Transverse colon (tissue), 4 donors: ENCODE measurements at regions not wholly inside any gene's neighbourhood (a gene's known extent, or its start where the extent isn't known, plus 50 kb on each side); places are given as distances from the start of the nearest gene placed in this dataset.

Source experiments
- DNase-seq: peaks from one replicate; pipeline ENCODE4 v3.0.0-alpha.2; 2019
- H3K27ac ChIP-seq, 4 donors: fragments of 200-600 bp; sonication (generic); 2 replicates each; pipeline ENCODE4 v1.5.1; 2016 to 2018; ENCODE audit warnings: inconsistent platforms in 4 of 4
- H3K27me3 ChIP-seq: fragments of 200-600 bp; sonication (generic); 2 replicates; pipeline ENCODE4 v1.5.1; 2017; ENCODE audit warnings: inconsistent platforms
- H3K36me3 ChIP-seq, 4 donors: fragments of 200-600 bp; sonication (generic); 2 replicates each; pipeline ENCODE4 v1.5.1; 2017 to 2019; ENCODE audit warnings: inconsistent platforms in 4 of 4
- H3K4me1 ChIP-seq, 4 donors: fragments of 200-600 bp; sonication (generic); 2 replicates each; pipeline ENCODE4 v1.5.1; 2017 to 2020; ENCODE audit warnings: inconsistent platforms in 4 of 4
- H3K4me3 ChIP-seq, 4 donors: fragments of 200-600 bp; sonication (generic); 1 replicate in 1 of 4; 2 replicates in 3 of 4; pipeline versions ENCODE4 v1.5.1 to v1.6.1; 2017 to 2019; ENCODE audit warnings: inconsistent platforms in 4 of 4
- H3K9me3 ChIP-seq, 2 donors: fragments of 200-600 bp; sonication (generic); 2 replicates each; pipeline ENCODE4 v1.5.1; 2017 to 2019; ENCODE audit warnings: inconsistent platforms in 2 of 2
- CTCF ChIP-seq, 5 experiments: fragments of 200-600 bp in 3 of 5; fragments of 450-650 bp in 2 of 5; sonication (generic) in 3 of 5; IDR thresholded peaks; 1 replicate in 2 of 5; 2 replicates in 3 of 5; pipeline ENCODE4 v1.5.1; 2016 to 2017; ENCODE audit warnings: antibody characterized with exemption in 5 of 5, inconsistent platforms in 3 of 5, mild to moderate bottlenecking in 2 of 5, moderate library complexity in 1 of 5
- EP300 ChIP-seq: sonication (generic); formaldehyde crosslinking; IDR thresholded peaks from one replicate; pipeline ENCODE4 v1.6.1; 2017; ENCODE audit warnings: antibody characterized with exemption, low read depth
- POLR2A ChIP-seq: fragments of 450-650 bp; IDR thresholded peaks from one replicate; pipeline ENCODE4 v1.6.1; 2016; ENCODE audit warnings: antibody characterized with exemption, mild to moderate bottlenecking, moderate library complexity
- POLR2AphosphoS5 ChIP-seq, 3 donors: sonication (generic); formaldehyde crosslinking; IDR thresholded peaks; one replicate each; pipeline ENCODE4 v1.6.1; 2016; ENCODE audit warnings: antibody characterized with exemption in 3 of 3
- WGBS, 2 donors: methylation state at CpG; one replicate each; pipeline ENCODE4 v1.1.5; 2018; ENCODE audit warnings: low coverage in 1 of 2; 5-methylcytosine and 5-hydroxymethylcytosine counted together
- in situ Hi-C, 4 donors: fragments of 200-750 bp; cut with MboI; loops; one replicate each; pipeline versions ENCODE4 v1.15.0 to v1.15.1; 2017; ENCODE audit warnings: low sequenced_read_pairs in 3 of 4, low pct_ligation_motif_present in 1 of 4, low pct_unique_long_range_greater_than_20kb in 1 of 4
- intact Hi-C: fragments of 100-400 bp; cut with DNase I; formaldehyde crosslinking; loops from one replicate; pipeline ENCODE4 v1.15.1; 2023; ENCODE audit warnings: low total_unique reads

GRCh38 chr13:40215747-40216146 is 450.7 kb downstream of the FOXO1 start:
- peaks cover 0 to under 1% (median 0%) of the 10 kb centered on the region in 4 donors for H3K4me1 ChIP-seq
- in situ Hi-C loops (no loop called here), intact Hi-C loops (no loop called here)
- TF ChIP-seq CTCF (IDR thresholded peaks at IDR 0.05) (no peak), POLR2A (no peak), POLR2AphosphoS5 (IDR thresholded peaks at IDR 0.05) (no peak), EP300 (no peak)
- 78 to 85% methylated on average over 3 of the region's 3 CpGs for WGBS, 2 donors
- H3K27me3 ChIP-seq: no peaks in the 10 kb centered on the region
- H3K9me3 ChIP-seq: no peaks in the 10 kb centered on the region
- no peak overlapping the region for H3K27ac ChIP-seq
- no peaks in the 10 kb centered on the region for H3K36me3 ChIP-seq
- no peak overlapping the region for H3K4me3 ChIP-seq
- no peak for DNase-seq

GRCh38 chr13:40217675-40218074 is 448.8 kb downstream of the FOXO1 start:
- 42 to 70% methylated on average over 2 to 4 of the region's 4 CpGs for WGBS, 2 donors
- Histone ChIP-seq H3K4me3 (no peak overlapping the region), H3K9me3 (no peaks in the 10 kb centered on the region), H3K4me1 (peaks cover 0 to 18% (median 3%) of the 10 kb centered on the region in 4 donors), H3K36me3 (no peaks in the 10 kb centered on the region), H3K27ac (no peak overlapping the region), H3K27me3 (no peaks in the 10 kb centered on the region)
- TF ChIP-seq POLR2A (no peak), POLR2AphosphoS5 (IDR thresholded peaks at IDR 0.05) (no peak), EP300 (no peak), CTCF (IDR thresholded peaks at IDR 0.05) (no peak)
- intact Hi-C loops: no loop called here
- DNase-seq: no peak
- in situ Hi-C loops: no loop called here

GRCh38 chr13:40220299-40220935 is 446.0 kb downstream of the FOXO1 start:
- no peak for DNase-seq
- Histone ChIP-seq H3K4me1 (peaks cover 0 to 18% (median 3%) of the 10 kb centered on the region in 4 donors), H3K27me3 (no peaks in the 10 kb centered on the region), H3K36me3 (no peaks in the 10 kb centered on the region), H3K27ac (peak overlapping the region; percentile 44 to 62 (median 50)), H3K9me3 (no peaks in the 10 kb centered on the region), H3K4me3 (no peak overlapping the region)
- WGBS, 2 donors: 83 to 88% methylated on average over 12 of the region's 12 CpGs
- TF ChIP-seq EP300 (no peak), CTCF (IDR thresholded peaks at IDR 0.05) (no peak), POLR2A (no peak), POLR2AphosphoS5 (IDR thresholded peaks at IDR 0.05) (no peak)
- in situ Hi-C loops: no loop called here
- intact Hi-C loops: no loop called here

GRCh38 chr13:40221131-40221459 is 445.3 kb downstream of the FOXO1 start:
- peak; percentile 19 for TF ChIP-seq POLR2A
- TF ChIP-seq CTCF (IDR thresholded peaks at IDR 0.05): no peak
- Histone ChIP-seq H3K27ac (peak overlapping the region; percentile 44 to 62 (median 50)), H3K4me1 (peaks cover 0 to 18% (median 3%) of the 10 kb centered on the region in 4 donors), H3K36me3 (no peaks in the 10 kb centered on the region), H3K9me3 (no peaks in the 10 kb centered on the region), H3K27me3 (no peaks in the 10 kb centered on the region), H3K4me3 (no peak overlapping the region)
- in situ Hi-C loops: no loop called here
- intact Hi-C loops: no loop called here
- 75 to 97% methylated on average over 1 of the region's 1 CpG for WGBS, 2 donors
- DNase-seq: no peak
